Upper lobe of left lung (tissue), 6 donors: ENCODE measurements at regions not wholly inside any gene's neighbourhood (a gene's known extent, or its start where the extent isn't known, plus 50 kb on each side); places are given as distances from the start of the nearest gene placed in this dataset.

Experiments used
- ATAC-seq, 2 donors: fragments of 200-7000 bp; cut with Tn5 transposase; one replicate each; pipeline ENCODE4 v1.9.1; 2022; ENCODE audit warnings: mild to moderate bottlenecking in 2 of 2, moderate library complexity in 2 of 2; ENCODE audit not compliant: low FRiP score in 2 of 2
- DNase-seq, 2 donors: peaks; one replicate each; pipeline ENCODE4 v3.0.0-alpha.2; 2019 to 2020
- H3K27ac ChIP-seq, 4 donors: fragments of 200-600 bp; sonication (generic); one replicate each; pipeline ENCODE4 v1.5.1; 2016 to 2019
- H3K27me3 ChIP-seq, 4 donors: fragments of 200-600 bp; sonication (generic); one replicate each; pipeline ENCODE4 v1.5.1; 2017 to 2019
- H3K36me3 ChIP-seq, 4 donors: fragments of 200-600 bp; sonication (generic); one replicate each; pipeline ENCODE4 v1.5.1; 2016 to 2019
- H3K4me1 ChIP-seq, 4 donors: fragments of 200-600 bp; sonication (generic); one replicate each; pipeline ENCODE4 v1.5.1; 2018 to 2019
- H3K4me3 ChIP-seq, 4 donors: fragments of 200-600 bp; sonication (generic); one replicate each; pipeline ENCODE4 v1.5.1; 2017 to 2019; ENCODE audit warnings: mild to moderate bottlenecking in 2 of 4, moderate library complexity in 1 of 4
- H3K9me3 ChIP-seq, 4 donors: fragments of 200-600 bp; sonication (generic); one replicate each; pipeline ENCODE4 v1.5.1; 2018 to 2019
- EP300 ChIP-seq, 4 donors: sonication (generic); formaldehyde crosslinking; IDR thresholded peaks; one replicate each; pipeline ENCODE4 v1.5.1; 2017; ENCODE audit warnings: antibody characterized with exemption in 4 of 4, control low read depth in 2 of 4
- POLR2A ChIP-seq, 4 donors: fragments of 450-650 bp; IDR thresholded peaks; one replicate each; pipeline ENCODE4 v1.5.1; 2016 to 2017; ENCODE audit warnings: antibody characterized with exemption in 4 of 4, mild to moderate bottlenecking in 2 of 4
- POLR2AphosphoS5 ChIP-seq, 2 donors: sonication (generic); formaldehyde crosslinking; IDR thresholded peaks; one replicate each; pipeline ENCODE4 v1.5.1; 2017; ENCODE audit warnings: antibody characterized with exemption in 2 of 2
- WGBS, 2 donors: methylation state at CpG; one replicate each; pipeline ENCODE4 v1.1.5; 2017 to 2018; 5-methylcytosine and 5-hydroxymethylcytosine counted together
- TF ChIP-seq, protein P1 (sequence below), 6 experiments: fragments of 450-650 bp in 4 of 6; fragments of 200-600 bp in 2 of 6; sonication (generic) in 2 of 6; IDR thresholded peaks; one replicate each; pipeline ENCODE4 v1.5.1; 2016 to 2019; ENCODE audit warnings: antibody characterized with exemption in 6 of 6
- donor health status: DM: no; HTN: no; CAD: no; lungs with moderate emphysema.
- donor health status: DM: no; HTN: yes; CAD: no; lungs with severe emphysema.

DNA sequence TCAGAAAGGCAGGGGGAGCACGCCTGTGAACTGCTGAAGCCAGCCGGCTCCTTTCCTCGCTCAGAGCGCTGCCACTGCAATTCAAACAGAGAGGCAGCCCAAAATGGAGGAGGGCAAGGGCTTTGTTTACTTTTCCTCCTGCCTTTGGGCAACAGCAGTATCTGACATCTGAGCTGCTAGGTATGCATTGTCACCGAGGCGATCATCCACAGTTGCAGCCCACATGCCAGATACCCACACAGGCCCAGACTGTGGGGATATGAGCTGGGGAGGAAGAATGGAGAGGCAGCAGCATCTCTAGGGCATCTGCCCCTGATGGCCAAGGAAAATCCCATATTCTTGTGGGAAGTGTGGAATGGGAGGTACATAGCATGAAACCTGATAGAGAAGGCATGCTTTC, 357.1 kb downstream of the BARHL2 start:
- H3K27ac ChIP-seq = no peak overlapping the region

DNA sequence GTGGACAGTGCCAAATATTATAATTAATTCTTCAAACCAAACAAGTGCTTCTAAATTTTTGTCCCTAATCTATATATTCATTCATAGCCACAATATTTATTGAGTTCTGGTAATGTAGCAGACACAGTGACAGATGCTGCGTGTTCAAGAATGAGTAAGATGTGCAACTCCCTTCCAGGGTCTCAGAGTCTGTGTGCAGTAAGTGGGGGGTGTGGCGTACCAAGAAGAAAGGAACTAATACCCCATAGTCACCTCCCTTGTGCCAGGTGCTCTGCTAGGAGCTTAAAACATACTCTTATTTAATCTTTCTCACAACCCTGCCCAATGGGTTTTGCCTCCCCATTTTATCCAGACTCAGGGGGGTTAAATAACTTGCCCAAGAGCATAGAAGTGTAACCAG, 358.7 kb downstream of the BARHL2 start:
- H3K36me3 ChIP-seq = no peaks in the 10 kb centered on the region
- no peaks in the 10 kb centered on the region for H3K27me3 ChIP-seq
- no peak overlapping the region for H3K27ac ChIP-seq
- no peak for ATAC-seq
- TF ChIP-seq, protein P1, sequence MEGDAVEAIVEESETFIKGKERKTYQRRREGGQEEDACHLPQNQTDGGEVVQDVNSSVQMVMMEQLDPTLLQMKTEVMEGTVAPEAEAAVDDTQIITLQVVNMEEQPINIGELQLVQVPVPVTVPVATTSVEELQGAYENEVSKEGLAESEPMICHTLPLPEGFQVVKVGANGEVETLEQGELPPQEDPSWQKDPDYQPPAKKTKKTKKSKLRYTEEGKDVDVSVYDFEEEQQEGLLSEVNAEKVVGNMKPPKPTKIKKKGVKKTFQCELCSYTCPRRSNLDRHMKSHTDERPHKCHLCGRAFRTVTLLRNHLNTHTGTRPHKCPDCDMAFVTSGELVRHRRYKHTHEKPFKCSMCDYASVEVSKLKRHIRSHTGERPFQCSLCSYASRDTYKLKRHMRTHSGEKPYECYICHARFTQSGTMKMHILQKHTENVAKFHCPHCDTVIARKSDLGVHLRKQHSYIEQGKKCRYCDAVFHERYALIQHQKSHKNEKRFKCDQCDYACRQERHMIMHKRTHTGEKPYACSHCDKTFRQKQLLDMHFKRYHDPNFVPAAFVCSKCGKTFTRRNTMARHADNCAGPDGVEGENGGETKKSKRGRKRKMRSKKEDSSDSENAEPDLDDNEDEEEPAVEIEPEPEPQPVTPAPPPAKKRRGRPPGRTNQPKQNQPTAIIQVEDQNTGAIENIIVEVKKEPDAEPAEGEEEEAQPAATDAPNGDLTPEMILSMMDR (IDR thresholded peaks at IDR 0.05) = no peak
- TF ChIP-seq EP300 (IDR thresholded peaks at IDR 0.05) (no peak), POLR2A (IDR thresholded peaks at IDR 0.05) (no peak), POLR2AphosphoS5 (IDR thresholded peaks at IDR 0.05) (no peak)
- H3K9me3 ChIP-seq = no peaks in the 10 kb centered on the region
- 94 to 95% methylated on average over 2 of the region's 2 CpGs for WGBS, 2 donors
- no peak overlapping the region for H3K4me3 ChIP-seq
- no peak for DNase-seq
- H3K4me1 ChIP-seq = no peaks in the 10 kb centered on the region

More for the DNA sequence above, 357.1 kb downstream of the BARHL2 start:
- H3K36me3 ChIP-seq = no peaks in the 10 kb centered on the region
- TF ChIP-seq POLR2A (IDR thresholded peaks at IDR 0.05) = no peak
- H3K9me3 ChIP-seq = no peaks in the 10 kb centered on the region
- no peaks in the 10 kb centered on the region for H3K27me3 ChIP-seq
- H3K4me3 ChIP-seq = no peak overlapping the region
- DNase-seq = no peak
- no peaks in the 10 kb centered on the region for H3K4me1 ChIP-seq
- WGBS, 2 donors = 80% methylated on average over 6 of the region's 6 CpGs
- no peak for ATAC-seq

DNA sequence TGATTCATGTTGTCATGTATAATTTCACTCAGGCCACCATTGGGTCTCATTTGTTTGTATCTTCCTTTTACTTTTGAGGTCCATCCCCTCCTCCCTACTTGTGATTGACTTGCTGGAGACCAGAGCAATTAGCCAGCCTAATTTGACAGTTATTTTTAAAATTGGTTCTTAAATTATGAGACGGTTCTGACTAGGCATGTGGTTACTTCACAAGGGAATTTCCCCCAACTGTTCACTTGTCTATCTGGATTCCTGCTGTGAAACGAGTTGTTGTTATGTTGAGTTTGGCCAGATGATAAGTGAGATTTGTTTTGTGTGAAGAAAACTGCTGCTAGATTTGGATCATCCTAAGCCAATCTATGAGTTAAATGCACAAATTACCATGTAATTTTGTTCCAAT, 359.1 kb downstream of the BARHL2 start:
- Histone ChIP-seq H3K4me3 (no peak overlapping the region), H3K36me3 (no peaks in the 10 kb centered on the region), H3K27ac (no peak overlapping the region), H3K9me3 (no peaks in the 10 kb centered on the region), H3K4me1 (no peaks in the 10 kb centered on the region), H3K27me3 (no peaks in the 10 kb centered on the region)
- WGBS, 2 donors = 19 to 29% methylated on average over 2 of the region's 2 CpGs
- DNase-seq (no peak), ATAC-seq (no peak)
- TF ChIP-seq, protein P1 (IDR thresholded peaks at IDR 0.05) = no peak
- TF ChIP-seq POLR2A (IDR thresholded peaks at IDR 0.05) = no peak
- TF ChIP-seq EP300 (IDR thresholded peaks at IDR 0.05) = no peak
- no peak for TF ChIP-seq POLR2AphosphoS5 (IDR thresholded peaks at IDR 0.05)

DNA sequence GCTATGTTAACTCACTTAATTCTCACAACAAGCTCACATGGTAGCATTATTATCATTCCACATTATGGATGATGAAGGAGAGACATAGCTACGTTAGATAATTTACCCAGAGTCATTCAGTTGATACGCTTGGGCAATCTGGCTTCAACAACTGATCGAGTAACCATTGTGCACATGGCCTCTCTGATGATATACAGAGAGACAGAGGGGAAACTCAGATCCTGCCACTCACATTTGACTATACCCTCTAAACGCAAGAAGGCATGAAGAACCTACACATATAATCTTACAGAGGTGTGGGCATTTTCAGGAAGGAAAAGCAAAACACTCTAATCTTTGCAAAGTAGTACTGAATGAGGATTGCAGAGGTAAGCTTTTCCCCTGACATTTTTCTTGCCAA, 360.1 kb downstream of the BARHL2 start:
- H3K9me3 ChIP-seq = no peaks in the 10 kb centered on the region
- DNase-seq (no peak), ATAC-seq (no peak)
- H3K27ac ChIP-seq = no peak overlapping the region
- H3K27me3 ChIP-seq = no peaks in the 10 kb centered on the region
- TF ChIP-seq EP300 (IDR thresholded peaks at IDR 0.05) = no peak
- TF ChIP-seq, protein P1 (IDR thresholded peaks at IDR 0.05) = no peak
- no peak for TF ChIP-seq POLR2AphosphoS5 (IDR thresholded peaks at IDR 0.05)
- TF ChIP-seq POLR2A (IDR thresholded peaks at IDR 0.05) = no peak
- H3K4me3 ChIP-seq = no peak overlapping the region
- no peaks in the 10 kb centered on the region for H3K36me3 ChIP-seq
- 58 to 74% methylated on average over 4 of the region's 4 CpGs for WGBS, 2 donors
- no peaks in the 10 kb centered on the region for H3K4me1 ChIP-seq

DNA sequence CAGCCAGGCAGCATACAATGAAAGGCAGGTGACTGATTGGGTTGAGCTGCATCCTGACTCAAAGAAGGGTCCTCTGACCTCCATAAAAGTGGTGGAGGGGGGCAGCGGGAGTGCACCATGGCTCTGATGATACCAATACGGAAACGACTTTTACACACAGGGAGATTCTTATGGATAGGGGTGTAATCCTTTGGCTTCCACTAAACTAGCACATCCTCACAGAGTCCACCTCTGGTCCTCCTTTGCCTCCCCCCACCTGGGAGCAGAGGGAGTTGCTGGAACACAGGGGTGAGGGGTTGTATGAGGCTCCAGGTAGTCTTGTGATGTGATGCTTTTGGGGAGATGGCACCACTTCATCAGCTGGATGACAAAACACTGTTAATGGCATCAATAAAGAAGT, 361.0 kb downstream of the BARHL2 start:
- no peak overlapping the region for H3K27ac ChIP-seq
- H3K9me3 ChIP-seq = no peaks in the 10 kb centered on the region
- no peaks in the 10 kb centered on the region for H3K4me1 ChIP-seq
- TF ChIP-seq, protein P1 (IDR thresholded peaks at IDR 0.05) = no peak
- TF ChIP-seq EP300 (IDR thresholded peaks at IDR 0.05) = no peak
- TF ChIP-seq POLR2AphosphoS5 (IDR thresholded peaks at IDR 0.05) = no peak
- no peak for TF ChIP-seq POLR2A (IDR thresholded peaks at IDR 0.05)
- H3K27me3 ChIP-seq = no peaks in the 10 kb centered on the region
- H3K4me3 ChIP-seq = no peak overlapping the region
- whole genome bisulfite sequencing, 2 donors = 82 to 92% methylated on average over 3 of the region's 3 CpGs
- no peaks in the 10 kb centered on the region for H3K36me3 ChIP-seq
- no peak for ATAC-seq
- no peak for DNase-seq
